Stimulated activated CD4-positive, alpha-beta T cell treated with anti-CD3 and anti-CD28 coated beads, Interleukin-1b, Interleukin-23, amount 100 ng/mL, for 1 hour (primary cell): ENCODE measurements at regions not wholly inside any gene's neighbourhood (a gene's known extent, or its start where the extent isn't known, plus 50 kb on each side); places are given as distances from the start of the nearest gene placed in this dataset.
"Not testable (repeated sequence)": the region's sequence is repeated elsewhere in the genome, so short reads cannot be mapped to it uniquely, and the experiment has no call there.

ENCODE experiments used
- DNase-seq, 2 donors: peaks; one replicate each; pipeline ENCODE4 v3.0.0-alpha.2; 2020; ENCODE audit warnings: low read depth in 2 of 2

GRCh38 chr10:37067576-37067975 is 57.8 kb upstream of the ANKRD30A start:
- DNase-seq: no peak

GRCh38 chr10:37062296-37062695 is 63.1 kb upstream of the ANKRD30A start:
- DNase-seq: not testable (repeated sequence)

DNA sequence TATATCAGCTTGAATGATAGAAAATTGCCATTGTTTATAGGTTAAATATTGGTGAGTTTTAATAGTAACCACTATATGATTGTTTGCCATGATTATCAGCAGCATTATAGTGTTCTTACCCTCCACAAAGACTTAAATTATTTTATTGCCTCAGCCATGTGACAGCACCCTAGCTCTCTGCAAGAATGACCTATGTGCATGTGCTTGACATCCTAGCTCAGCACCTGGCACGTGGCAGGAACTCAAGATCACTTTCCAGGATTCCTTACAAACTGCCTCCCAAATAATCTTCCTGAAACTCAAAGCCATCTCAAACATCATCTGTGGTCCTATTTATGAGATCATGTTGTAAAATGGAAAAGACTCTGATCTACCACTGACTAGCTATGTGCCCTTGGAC is 68.1 kb upstream of the ANKRD30A start:
- no peak for DNase-seq

- DNase-seq: no peak
Measured at GRCh38 chr10:37053476-37053875, 71.9 kb upstream of the ANKRD30A start.

DNA sequence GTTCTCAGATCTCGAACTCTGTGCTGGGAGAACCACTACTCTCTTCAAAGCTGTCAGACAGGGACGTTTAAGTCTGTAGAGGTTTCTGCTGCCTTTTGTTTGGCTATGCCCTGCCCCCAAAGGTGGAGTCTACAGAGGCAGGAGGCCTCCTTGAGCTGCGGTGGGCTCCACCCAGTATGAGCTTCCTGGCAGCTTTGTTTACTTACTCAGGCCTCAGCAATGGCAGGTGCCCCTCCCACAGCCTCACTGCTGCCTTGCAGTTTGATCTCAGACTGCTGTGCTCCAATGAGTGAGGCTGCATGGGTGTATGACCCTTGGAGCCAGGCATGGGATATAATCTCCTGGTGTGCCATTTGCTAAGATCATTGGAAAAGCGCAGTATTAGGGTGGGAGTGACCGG is 75.4 kb upstream of the ANKRD30A start:
- DNase-seq: not testable (repeated sequence)

DNA sequence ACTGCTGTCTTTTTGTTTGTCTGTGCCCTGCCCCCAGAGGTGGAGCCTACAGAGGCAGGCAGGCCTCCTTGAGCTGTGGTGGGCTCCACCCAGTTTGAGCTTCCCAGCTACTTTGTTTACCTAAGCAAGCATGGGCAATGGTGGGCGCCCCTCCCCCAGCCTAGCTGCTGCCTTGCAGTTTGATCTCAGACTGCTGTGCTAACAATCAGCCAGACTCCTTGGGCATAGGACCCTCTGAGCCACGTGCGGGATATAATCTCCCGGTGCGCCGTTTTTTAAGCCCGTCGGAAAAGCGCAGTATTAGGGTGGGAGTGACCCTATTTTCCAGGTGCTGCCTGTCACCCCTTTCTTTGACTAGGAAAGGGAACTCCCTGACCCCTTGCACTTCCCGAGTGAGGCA is 81.1 kb upstream of the ANKRD30A start:
- DNase-seq: not testable (repeated sequence)

- DNase-seq: no peak
Measured at GRCh38 chr10:37035853-37036252, 89.5 kb upstream of the ANKRD30A start.

- DNase-seq: no peak
Measured at GRCh38 chr10:37015498-37015897, 109.9 kb upstream of the ANKRD30A start.

GRCh38 chr10:37010741-37011140 is 114.7 kb upstream of the ANKRD30A start:
- no peak for DNase-seq

- not testable (repeated sequence) for DNase-seq
Measured at GRCh38 chr10:37008276-37008675, 117.1 kb upstream of the ANKRD30A start.

DNA sequence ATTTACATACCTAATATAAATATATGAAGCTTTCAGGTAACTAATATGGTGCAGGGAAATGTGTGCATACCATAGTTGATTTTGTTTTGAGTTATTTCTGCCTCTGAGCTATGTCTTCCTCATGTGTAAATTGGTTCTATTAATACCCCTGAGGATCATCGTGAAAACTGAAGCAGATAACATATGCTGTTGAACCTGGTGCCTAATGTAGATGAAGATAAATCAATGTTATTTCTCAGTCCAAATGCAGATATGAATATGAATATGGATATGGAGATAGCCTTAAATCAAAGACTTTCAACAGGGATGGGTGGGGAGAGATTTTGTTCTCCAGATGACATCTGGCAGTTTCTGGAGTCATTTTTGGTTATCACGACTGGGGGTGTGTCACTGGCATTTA is 122.3 kb upstream of the ANKRD30A start:
- no peak for DNase-seq

GRCh38 chr10:36995806-36996205 is 129.6 kb upstream of the ANKRD30A start:
- not testable (repeated sequence) for DNase-seq

- DNase-seq: no peak
Measured at GRCh38 chr10:36994886-36995285, 130.5 kb upstream of the ANKRD30A start.

DNA sequence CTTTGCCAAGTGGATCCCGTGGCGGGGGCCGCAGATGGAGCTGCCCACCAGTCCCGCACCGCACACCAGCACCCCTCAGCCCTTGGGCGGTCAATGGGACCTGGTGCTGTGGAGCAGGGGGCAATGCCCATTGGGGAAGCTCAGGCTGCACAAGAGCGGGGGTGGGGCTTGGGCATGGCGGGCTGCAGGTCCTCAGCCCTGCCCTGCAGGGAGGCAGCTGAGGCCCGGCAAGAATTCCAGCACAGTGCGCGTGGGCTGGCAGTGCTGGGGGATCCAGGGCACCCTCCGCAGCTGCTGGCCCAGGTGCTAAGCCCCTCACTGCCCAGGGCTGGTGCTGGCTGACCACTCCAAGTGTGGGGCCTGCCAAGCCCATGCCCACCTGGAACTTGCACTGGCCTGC is 136.2 kb upstream of the ANKRD30A start:
- DNase-seq: no peak

DNA sequence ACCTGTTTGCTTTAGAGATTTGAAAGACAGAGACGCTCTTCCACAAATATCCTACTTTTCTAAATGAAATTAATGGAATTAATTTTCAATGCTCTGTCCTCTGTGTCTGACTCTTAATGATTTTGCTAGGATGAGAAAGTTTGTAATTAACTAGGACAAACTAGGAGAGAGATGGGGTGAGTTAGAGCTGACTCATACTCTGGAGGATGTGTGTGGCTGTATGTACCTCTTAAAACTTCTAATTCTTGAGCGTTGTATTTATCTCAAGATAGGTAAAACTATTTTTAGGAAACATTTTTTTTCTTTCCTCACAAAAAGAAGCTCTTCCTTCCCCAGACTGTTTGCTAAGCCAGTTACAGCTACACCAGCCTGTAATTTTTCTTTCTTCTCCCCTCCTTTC is 178.8 kb upstream of the ANKRD30A start:
- no peak for DNase-seq

DNA sequence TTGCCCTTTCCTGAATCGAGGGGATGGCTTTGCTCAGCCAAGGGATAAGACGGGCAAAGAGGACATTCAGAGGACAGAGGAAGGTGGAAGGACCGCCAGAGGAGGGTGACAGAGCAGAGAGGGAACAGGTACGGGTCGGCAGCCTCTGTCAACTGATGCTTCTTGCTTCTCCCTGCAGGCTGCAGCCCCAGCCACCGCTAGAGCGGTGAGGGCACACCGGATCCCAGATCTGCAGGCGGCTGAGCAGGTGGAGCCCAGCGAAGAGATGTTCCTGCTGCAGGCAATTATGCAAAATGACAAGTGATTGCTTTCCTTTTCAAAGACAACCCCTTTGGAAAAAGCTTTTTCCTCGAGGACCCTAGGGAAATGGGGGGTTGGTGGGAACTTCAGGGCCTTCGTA is 181.9 kb upstream of the ANKRD30A start:
- DNase-seq: no peak

DNA sequence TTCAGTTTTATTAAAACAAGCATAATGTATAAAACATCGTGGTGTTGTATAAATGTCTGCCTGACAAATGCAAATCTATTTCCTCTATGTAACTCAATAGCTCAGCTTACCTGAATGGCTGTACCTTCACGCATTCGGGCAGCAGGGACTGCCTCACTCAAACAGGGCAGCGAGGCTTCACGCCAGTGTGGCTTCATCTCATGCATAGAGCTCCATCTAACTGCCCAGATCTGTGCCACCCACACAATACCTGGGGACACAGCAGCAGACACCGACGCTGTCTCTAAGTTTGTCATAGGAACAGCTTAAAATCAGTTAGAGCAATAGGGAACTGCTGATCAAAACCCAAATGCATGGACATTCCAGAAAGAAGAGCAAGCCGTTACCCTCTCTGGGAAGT is 182.8 kb upstream of the ANKRD30A start:
- DNase-seq: no peak

DNA sequence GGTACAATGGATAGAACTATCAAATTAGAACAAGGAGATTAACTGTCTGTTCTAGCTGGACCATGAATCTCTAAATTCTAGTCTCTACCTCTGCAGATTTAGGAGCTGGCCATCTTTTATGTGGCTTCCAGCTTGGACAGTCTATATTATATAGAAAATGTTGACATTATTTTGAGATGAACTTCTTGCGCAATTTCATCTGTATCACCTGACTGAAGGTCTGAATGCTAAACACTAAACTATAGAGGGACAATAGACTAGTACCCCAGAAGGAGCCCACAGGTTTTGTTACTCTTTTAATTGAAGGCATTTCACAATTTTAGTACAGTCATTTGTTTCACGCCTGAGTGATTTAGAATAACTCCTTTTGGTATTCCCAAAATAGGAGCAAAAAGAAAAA is 222.4 kb upstream of the ANKRD30A start:
- DNase-seq: no peak

DNA sequence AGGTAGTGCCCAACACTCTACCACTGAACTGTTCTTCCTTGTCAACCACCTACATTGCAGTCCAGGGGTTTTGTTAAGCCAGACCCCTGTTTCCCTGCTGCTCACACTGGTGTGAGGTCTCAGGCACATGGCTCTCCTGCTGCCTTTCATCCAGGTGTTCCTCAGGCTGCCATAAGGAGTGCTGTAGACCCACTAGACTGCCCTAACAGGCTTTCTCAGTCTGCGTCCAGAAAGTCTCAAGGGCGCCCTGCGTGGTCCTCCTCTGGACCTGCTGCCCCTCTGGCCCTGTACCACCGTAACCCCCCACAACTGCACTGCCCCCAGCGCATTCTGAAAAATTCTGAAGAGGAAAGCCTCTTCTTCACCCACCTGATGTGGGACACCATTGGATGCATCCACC is 225.7 kb upstream of the ANKRD30A start:
- no peak for DNase-seq

DNA sequence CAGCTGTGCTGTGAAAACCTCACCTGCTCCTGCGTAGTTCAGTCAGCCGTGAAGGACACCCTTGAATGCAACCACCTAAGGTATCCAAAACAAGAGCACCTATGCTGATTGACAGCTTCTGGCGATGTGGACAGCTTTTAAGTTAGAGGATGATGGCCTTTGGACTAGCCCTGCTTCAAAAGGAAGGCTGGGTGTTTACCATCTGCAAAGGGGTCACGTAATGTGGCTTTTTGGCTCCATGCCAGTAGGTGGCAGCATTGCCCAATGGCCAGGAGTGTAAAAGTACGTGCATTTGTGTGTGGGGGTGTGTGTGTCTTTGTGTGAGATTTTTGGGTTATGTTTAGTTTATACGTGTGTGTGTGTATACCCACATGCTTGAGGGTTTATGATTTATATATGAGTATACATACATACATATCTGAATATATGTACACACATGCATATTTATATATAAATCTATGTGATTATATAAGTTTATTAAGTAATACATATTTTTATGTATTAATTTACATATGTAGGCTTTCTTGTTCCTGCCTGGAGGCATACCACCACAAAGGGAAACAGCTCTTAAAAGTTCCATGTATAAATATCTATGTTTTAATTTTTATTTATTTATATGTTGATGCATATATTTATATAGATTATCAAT is 236.3 kb upstream of the ANKRD30A start:
- DNase-seq: peak in 1 of 2 donors; percentile 9

DNA sequence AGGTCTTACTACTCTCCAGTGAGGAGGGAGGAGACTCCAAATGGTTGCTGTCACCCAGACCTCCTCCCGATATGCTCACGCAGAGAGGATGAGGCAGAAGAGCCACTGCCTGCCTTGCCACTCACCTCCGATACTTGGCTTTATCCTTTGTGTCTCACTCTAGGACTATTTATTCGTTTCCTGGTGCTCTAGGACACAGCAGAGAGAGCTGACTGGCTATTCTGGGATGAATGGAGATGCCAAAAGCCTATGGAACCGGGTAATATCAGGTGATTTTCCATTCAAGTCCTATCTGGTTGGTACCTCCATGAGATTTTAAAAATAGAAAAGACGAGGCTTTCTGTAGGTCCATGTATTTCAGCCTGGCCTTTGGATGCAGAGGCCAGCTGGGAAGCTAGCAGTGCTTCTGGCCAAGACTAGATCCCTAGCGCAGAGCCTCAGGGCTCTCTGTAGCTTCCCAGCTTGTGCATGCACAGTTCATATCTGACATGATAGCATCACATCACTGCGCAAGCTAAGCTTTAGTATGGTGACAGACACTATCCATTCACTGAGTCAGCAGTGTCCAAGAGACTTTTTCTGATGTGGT is 239.0 kb upstream of the ANKRD30A start:
- no peak for DNase-seq

- no peak for DNase-seq
Measured at GRCh38 chr10:36885746-36886145, 239.7 kb upstream of the ANKRD30A start.

GRCh38 chr10:36882781-36883180 is 242.6 kb upstream of the ANKRD30A start:
- DNase-seq: no peak

GRCh38 chr10:36880898-36881297 is 244.5 kb upstream of the ANKRD30A start:
- no peak for DNase-seq
